Stimulated activated CD8-positive, alpha-beta memory T cell treated with anti-CD3 and anti-CD28 coated beads, Interleukin-15, amount 100 ng/mL, for 24 hours (primary cell): ENCODE measurements at regions not wholly inside any gene's neighbourhood (a gene's known extent, or its start where the extent isn't known, plus 50 kb on each side); places are given as distances from the start of the nearest gene placed in this dataset.
"Not testable (repeated sequence)": the region's sequence is repeated elsewhere in the genome, so short reads cannot be mapped to it uniquely, and the experiment has no call there.

ENCODE experiments used
- DNase-seq: peaks from one replicate; pipeline ENCODE4 v3.0.0-alpha.2; 2020; ENCODE audit warnings: low read depth

DNA sequence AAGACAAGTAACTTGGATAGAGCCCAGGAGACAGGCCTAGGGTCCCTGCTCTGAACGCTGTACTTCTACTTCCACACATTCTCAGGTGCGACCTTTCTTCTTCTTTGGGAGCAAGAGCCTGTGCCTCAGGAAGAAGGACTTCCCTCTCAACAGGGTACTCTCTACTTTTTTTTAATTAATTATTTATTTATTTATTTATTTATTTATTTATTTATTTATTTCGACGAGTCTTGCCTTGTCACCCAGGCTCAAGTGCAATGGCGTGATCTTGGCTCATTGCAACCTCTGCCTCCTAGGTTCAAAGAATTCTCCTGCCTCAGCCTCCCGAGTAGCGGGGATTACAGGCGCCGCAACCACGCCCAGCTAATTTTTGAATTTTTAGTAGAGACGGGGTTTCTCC, 361.6 kb downstream of the FAM72C start:
- DNase-seq = no peak

DNA sequence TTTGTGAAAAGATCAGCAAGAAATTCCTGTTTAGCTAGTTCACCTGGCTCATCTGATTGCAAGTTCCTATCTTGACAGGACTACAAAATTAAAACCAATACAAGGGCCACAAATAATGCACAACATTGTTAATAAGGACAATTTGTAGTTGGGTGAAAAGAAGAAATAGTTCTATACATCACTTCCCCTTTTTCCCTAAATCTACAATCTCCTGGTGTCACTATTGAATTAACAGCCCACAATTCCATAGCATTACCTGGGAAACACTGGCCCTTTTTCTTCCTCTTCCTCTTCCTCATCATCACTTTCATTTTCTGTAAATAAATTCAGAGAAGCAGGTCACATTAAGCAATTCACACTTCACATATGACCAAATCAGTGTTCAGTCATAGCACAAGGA, 366.9 kb downstream of the FAM72C start:
- DNase-seq = no peak

DNA sequence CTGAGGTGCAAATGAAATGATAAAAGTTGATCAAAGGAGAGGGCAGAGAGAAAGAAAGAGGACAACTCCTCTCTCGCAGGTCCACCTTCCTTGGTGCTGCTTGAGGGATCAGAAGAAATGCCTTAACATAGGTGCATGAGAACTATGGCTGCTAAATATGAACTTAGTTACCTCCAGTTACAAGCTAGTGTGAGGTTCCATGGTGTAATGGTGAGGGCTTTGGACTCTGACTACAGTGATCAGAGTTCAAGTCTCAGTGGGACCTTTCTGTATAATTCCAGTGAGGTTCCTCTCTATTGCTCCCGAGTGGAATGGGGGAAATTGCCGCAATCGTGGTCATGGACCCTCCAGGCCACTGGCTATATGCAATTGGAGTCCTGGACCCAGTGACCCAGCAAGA, 387.3 kb downstream of the FAM72C start:
- no peak for DNase-seq

DNA sequence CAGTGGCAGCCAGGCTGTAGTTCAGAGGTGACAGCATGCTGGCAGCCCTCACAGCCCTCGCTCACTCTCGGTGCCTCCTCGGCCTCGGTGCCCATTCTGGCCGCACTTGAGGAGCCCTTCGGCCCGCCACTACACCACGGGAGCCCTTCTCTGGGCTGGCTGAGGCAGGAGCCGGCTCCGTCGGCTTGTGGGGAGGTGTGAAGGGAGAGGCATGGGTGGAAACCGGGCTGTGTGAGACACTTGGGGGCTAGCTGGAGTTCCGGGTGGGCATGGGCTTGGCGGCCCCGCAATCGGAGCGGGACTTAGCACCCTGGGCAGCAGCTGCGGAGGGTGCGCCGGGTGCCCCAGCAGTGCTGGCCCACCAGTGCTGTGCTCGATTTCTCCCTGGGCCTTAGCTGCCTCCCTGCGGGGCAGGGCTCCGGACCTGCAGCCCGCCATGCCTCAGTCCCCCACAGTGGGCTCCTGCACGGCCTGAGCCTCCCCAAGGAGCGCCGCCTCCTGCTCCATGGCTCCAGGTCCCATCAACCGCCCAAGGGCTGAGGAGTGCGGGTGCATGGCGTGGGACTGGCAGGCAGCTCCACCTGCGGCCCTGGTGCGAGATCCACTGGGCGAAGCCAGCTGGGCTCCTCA, 396.8 kb downstream of the FAM72C start:
- no peak for DNase-seq

DNA sequence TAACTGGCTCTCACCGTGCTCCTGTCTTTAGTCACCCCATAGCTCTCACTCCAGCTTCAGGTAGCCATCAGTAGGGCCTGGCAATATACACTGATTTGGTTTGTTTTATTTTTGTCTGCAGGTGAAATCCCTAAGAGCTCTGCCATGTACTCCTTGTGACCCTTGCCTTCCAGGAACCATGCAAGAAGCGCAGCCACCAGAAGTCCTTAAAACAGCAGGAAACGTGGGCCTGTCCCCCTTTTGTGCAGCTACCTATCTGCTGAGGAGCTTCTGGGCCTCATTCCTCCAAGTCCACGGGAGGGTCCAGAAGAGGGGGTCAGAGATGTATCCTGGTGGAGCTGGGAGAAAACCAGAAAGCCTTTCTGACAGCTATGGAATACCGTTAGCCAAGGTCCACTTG, 399.1 kb downstream of the FAM72C start:
- DNase-seq = not testable (repeated sequence)

DNA sequence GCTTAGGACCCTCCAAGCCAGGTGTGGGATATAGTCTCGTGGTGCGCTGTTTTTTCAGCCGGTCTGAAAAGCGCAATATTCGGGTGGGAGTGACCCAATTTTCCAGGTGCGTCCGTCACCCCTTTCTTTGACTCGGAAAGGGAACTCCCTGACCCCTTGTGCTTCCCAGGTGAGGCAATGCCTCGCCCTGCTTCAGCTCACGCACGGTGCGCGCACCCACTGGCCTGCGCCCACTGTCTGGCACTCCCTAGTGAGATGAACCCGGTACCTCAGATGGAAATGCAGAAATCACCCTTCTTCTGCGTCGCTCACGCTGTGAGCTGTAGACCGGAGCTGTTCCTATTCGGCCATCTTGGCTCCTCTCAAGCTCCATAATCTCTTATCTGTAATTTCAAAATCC, 408.0 kb downstream of the FAM72C start:
- DNase-seq = not testable (repeated sequence)

DNA sequence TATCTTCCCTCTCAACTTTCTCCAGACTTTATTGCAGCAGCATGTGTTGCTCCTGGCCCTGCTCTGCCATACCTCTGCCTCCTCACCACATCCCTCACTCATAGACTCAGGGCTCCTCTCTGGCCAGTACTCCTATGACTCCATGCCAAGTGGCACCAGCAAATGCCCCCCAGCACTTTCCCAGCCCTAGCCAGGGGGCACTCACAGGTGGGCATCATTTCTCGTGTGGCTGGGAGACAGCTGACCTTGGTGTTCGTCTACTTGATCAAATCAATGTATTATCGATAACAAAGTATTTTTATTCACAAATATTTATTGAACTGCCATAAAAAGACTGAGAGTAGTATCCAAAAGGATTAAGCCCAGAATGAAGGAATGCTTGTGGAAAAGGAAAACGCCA, 418.2 kb downstream of the FAM72C start:
- no peak for DNase-seq

DNA sequence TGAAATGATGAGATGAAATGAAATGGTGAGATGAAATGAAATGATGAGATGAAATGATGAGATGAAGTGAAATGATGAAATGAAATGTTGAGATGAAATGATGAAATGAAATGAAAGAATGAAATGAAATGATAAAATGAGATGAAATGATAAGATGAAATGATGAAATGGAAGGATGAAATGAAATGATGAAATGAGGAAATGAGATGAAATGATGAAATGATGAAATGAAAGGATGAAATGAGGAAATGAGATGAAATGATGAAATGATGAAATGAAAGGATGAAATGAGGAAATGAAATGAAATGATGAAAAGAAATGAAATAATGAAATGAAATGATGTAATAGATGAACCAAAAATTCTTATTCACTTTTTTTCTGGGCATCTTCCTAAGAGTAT, 467.1 kb downstream of the FAM72C start:
- not testable (repeated sequence) for DNase-seq

DNA sequence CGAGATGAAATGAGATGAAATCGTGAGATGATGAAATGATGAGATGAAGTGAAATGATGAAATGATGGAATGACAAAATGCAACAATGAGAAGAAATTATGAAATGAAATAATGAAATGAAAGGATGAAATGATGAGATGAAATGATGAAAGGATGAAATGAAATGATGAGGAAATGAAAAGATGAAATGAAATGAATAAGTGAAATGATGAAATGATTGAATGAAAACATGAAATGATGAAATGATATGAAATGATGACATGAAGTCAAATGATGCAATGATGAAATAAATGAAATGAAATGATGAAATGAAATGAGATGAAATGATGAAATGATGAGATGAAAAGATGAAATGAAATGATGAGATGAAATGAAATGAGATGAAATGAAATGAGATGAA, 467.7 kb downstream of the FAM72C start:
- DNase-seq = not testable (repeated sequence)

DNA sequence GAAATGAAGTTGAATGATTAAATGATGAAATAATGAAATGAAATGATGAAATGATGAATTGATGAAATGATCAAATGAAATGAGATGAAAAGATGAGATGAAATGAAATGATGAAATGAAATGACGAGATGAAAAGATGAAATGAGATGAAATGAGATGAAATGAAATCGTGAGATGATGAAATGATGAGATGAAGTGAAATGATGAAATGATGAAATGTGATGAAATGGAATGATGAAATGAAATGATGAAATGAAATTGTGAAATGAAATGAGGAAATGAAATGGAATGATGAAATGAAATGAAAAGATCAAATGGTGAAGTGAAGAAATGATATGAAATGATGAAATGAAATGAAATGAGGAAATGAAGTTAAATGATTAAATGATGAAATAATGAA, 468.7 kb downstream of the FAM72C start:
- DNase-seq = not testable (repeated sequence)

DNA sequence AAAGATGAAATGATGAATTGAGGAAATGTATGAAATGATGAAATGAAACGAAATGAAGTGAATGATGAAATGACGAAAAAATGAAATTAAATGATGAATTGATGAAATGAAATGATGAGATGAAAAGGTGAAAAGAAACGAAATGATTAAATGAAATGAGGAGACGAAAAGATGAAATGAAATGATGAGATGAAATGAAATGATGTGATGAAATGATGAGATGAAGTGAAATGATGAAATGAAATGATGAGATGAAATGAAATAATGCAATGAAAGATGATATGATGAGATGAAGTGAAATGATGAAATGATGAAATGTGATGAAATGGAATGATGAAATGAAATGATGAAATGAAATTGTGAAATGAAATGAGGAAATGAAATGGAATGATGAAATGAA, 469.7 kb downstream of the FAM72C start:
- DNase-seq = not testable (repeated sequence)

DNA sequence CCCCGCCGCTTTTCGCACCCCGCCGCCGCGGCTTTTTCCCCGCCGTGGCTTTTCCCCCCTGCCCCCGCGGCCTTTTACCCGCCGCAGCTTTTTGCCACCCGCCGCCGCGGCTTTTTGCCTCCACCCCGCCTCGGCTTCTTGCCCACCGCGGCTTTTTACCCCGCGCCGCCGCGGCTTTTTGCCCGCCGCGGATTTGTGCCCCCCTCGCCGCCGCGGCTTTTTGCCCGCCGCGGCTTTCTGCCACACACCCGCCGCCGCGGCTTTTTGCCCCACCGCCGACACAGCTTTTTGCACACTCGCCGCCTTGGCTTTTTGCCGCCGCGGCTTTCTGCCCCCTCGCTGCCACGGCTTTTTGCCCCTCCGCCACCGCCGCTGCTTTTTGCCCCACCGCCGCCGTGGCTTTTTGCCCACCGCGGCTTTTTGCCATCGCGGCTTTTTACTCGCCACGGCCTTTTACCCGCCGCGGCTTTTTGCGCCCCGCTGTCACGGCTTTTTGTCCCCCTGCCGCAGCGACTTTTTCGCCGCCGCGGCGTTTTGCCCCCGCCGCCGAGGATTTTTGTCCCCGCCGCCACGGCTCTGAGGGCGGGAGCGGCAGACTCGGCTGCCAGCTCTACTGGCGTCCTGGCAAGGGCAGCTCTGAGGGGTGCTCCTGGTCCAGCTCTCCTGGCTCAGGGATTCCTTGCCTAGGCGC, 473.6 kb downstream of the FAM72C start:
- not testable (repeated sequence) for DNase-seq

DNA sequence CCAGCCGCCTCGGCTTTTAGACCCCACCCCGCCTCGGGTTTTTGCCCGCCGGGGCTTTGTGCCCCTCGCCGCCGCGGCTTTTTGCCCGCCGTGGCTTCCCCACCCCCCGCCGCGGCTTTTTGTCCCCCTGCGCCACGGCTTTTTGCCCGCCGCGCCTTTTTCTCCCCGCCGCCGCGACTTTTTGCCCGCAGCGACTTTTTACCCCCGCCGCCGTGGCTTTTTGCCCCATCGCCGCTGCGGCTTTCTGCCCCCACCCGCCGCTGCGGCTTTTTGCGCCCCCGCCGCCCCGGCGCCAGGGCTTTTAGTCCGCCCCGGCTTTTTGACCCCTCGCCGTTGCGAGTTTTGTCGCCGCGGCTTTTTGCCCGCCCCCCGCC, 474.4 kb downstream of the FAM72C start:
- DNase-seq = no peak

DNA sequence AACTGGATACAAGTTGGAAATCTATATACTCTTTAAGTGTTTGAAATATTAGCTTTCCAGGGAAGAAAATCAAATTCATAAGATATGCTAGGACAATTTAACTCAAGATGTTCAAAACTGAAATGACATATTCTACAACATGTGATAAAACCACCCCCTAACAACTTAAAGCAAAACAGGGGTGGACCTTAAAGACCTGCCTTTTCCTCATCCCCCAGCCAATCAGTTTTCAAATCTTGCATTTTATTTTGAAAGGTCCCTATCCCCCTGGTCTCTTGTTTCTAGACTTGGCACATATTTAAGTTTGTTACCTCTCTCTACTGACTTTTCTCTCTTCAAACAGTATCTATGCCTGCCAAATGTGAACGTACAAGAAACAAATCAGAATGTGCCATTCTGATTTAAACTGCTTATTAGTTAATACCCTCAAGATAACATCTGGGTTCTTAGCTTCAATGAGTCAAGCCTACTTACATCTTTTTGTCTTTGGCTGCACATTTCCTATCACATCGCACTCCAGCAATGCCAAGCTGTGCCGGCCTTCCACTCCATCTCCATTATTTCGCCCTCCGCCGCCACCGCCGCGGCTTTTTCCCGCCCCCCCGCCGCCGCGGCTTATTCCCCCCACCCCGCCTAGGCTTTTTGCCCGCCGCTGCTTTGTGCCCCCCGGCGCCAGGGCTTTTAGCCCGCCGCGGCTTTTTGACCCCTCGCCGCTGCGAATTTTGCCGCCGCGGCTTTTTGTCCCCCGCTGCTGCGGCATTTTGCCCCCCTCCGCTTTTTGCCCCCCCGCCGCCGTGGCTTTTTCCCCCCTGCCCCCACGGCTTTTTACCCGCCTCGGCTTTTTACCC, 475.0 kb downstream of the FAM72C start:
- not testable (repeated sequence) for DNase-seq
